ENCODE measurements at regions not wholly inside any gene's neighbourhood (a gene's known extent, or its start where the extent isn't known, plus 50 kb on each side); places are given as distances from the start of the nearest gene placed in this dataset.

GRCh38 chr4:36549992-36550391 lies 268.6 kb downstream of the DTHD1 start:
- no peak for TF ChIP-seq YY1 (IDR thresholded peaks at IDR 0.05; ENCODE audit: insufficient read depth, insufficient read length)
- no peak for TF ChIP-seq ZNF274 (IDR thresholded peaks at IDR 0.05; ENCODE audit: low read depth, low read length)

Data from NT2/D1 (cell line).